ENCODE measurements at regions not wholly inside any gene's neighbourhood (a gene's known extent, or its start where the extent isn't known, plus 50 kb on each side); places are given as distances from the start of the nearest gene placed in this dataset.

GRCh38 chr21:28654406-28654805, 338.3 kb downstream of the LTN1 start:
- H3K36me3 Mint-ChIP-seq = no peaks in the 10 kb centered on the region
- no peaks in the 10 kb centered on the region for H3K9me3 ChIP-seq (ENCODE audit: low read depth)
- H3K4me2 ChIP-seq = no peak overlapping the region
- H3F3A ChIP-seq (ENCODE audit: low read depth) = no peaks in the 10 kb centered on the region
- H4K20me1 ChIP-seq (ENCODE audit: low read depth) = no peaks in the 10 kb centered on the region
- H3K4me1 Mint-ChIP-seq = no peaks in the 10 kb centered on the region
- no peaks in the 10 kb centered on the region for H3K4me1 ChIP-seq
- H3K27ac ChIP-seq = no peak overlapping the region
- no peak overlapping the region for H3K27ac Mint-ChIP-seq
- no peaks in the 10 kb centered on the region for H3K27me3 Mint-ChIP-seq (ENCODE audit: insufficient read depth, low read depth)
- no peaks in the 10 kb centered on the region for H3K36me3 ChIP-seq
- no peak overlapping the region for H3K9ac ChIP-seq
- H3K9me3 Mint-ChIP-seq = no peaks in the 10 kb centered on the region
- DNase-seq (ENCODE audit: low spot score) = no peak
- TF ChIP-seq CTCF (IDR thresholded peaks at IDR 0.05) = no peak
- TF ChIP-seq EZH2phosphoT487 (IDR thresholded peaks at IDR 0.05) = no peak
- no peak for TF ChIP-seq EZH2 (IDR thresholded peaks at IDR 0.05)
- H2AFZ ChIP-seq (replicated peaks) = no peak overlapping the region
- H3K4me3 ChIP-seq = no peak overlapping the region
- H3K27me3 ChIP-seq = no peaks in the 10 kb centered on the region
- H3K79me2 ChIP-seq (ENCODE audit: low read depth) = no peaks in the 10 kb centered on the region
- no peak overlapping the region for H3K4me3 Mint-ChIP-seq

GRCh38 chr21:28644762-28645161, 347.9 kb downstream of the LTN1 start:
- Histone ChIP-seq H3K79me2 (ENCODE audit: low read depth) (no peaks in the 10 kb centered on the region), H2AFZ (replicated peaks) (no peak overlapping the region), H3K36me3 (no peaks in the 10 kb centered on the region), H3K9ac (no peak overlapping the region), H3K27me3 (no peaks in the 10 kb centered on the region), H3K27ac (no peak overlapping the region), H4K20me1 (ENCODE audit: low read depth) (no peaks in the 10 kb centered on the region), H3K4me1 (peaks cover 13% of the 10 kb centered on the region), H3K4me2 (no peak overlapping the region), H3F3A (ENCODE audit: low read depth) (peaks cover 10% of the 10 kb centered on the region), H3K4me3 (no peak overlapping the region), H3K9me3 (ENCODE audit: low read depth) (peaks cover 5% of the 10 kb centered on the region)
- peaks cover 2% of the 10 kb centered on the region for H3K9me3 Mint-ChIP-seq
- peaks cover 8% of the 10 kb centered on the region for H3K4me1 Mint-ChIP-seq
- no peak overlapping the region for H3K27ac Mint-ChIP-seq
- H3K4me3 Mint-ChIP-seq = no peak overlapping the region
- no peak for TF ChIP-seq EZH2 (IDR thresholded peaks at IDR 0.05)
- no peak for TF ChIP-seq EZH2phosphoT487 (IDR thresholded peaks at IDR 0.05)
- TF ChIP-seq CTCF (IDR thresholded peaks at IDR 0.05) = no peak
- DNase-seq (ENCODE audit: low spot score) = no peak
- H3K27me3 Mint-ChIP-seq (ENCODE audit: insufficient read depth, low read depth) = peaks cover 3% of the 10 kb centered on the region
- H3K36me3 Mint-ChIP-seq = no peaks in the 10 kb centered on the region

GRCh38 chr21:28642891-28643290, 349.8 kb downstream of the LTN1 start:
- Histone ChIP-seq H3K27ac (no peak overlapping the region), H3K4me2 (no peak overlapping the region)
- no peak overlapping the region for H3K4me3 Mint-ChIP-seq

More at GRCh38 chr21:28642891-28643290, 349.8 kb downstream of the LTN1 start:
- H3K79me2 ChIP-seq (ENCODE audit: low read depth) = no peaks in the 10 kb centered on the region
- peaks cover 9% of the 10 kb centered on the region for H3K9me3 ChIP-seq (ENCODE audit: low read depth)
- no peak overlapping the region for H3K4me3 ChIP-seq
- TF ChIP-seq EZH2phosphoT487 (IDR thresholded peaks at IDR 0.05) (no peak), EZH2 (IDR thresholded peaks at IDR 0.05) (no peak), CTCF (IDR thresholded peaks at IDR 0.05) (no peak)
- Mint-ChIP-seq H3K27me3 (ENCODE audit: insufficient read depth, low read depth) (peaks cover 4% of the 10 kb centered on the region), H3K27ac (no peak overlapping the region), H3K36me3 (no peaks in the 10 kb centered on the region), H3K9me3 (peaks cover 2% of the 10 kb centered on the region), H3K4me1 (peaks cover 10% of the 10 kb centered on the region)
- no peaks in the 10 kb centered on the region for H4K20me1 ChIP-seq (ENCODE audit: low read depth)
- peaks cover 13% of the 10 kb centered on the region for H3F3A ChIP-seq (ENCODE audit: low read depth)
- H2AFZ ChIP-seq (replicated peaks) = no peak overlapping the region
- H3K4me1 ChIP-seq = peaks cover 18% of the 10 kb centered on the region
- no peak for DNase-seq (ENCODE audit: low spot score)
- H3K27me3 ChIP-seq = no peaks in the 10 kb centered on the region
- no peak overlapping the region for H3K9ac ChIP-seq
- no peaks in the 10 kb centered on the region for H3K36me3 ChIP-seq
